H1 (cell line): ENCODE measurements at regions not wholly inside any gene's neighbourhood (a gene's known extent, or its start where the extent isn't known, plus 50 kb on each side); places are given as distances from the start of the nearest gene placed in this dataset.

Experiments used
- CTCF ChIA-PET: fragments of 300-600 bp; sonication (Branson Sonifier 250); formaldehyde crosslinking; loops from one replicate; lab custom pipeline; 2021; ENCODE audit not compliant: partially characterized antibody; lab: Charles Lee
- POLR2A ChIA-PET: fragments of 300-600 bp; sonication (Branson Sonifier 250); formaldehyde crosslinking; loops from one replicate; lab custom pipeline; 2021; ENCODE audit warnings: inconsistent platforms; ENCODE audit not compliant: partially characterized antibody; lab: Charles Lee
- DNase-seq, 2 experiments: peaks; one replicate each; pipeline versions ENCODE4 v3.0.0 to v3.0.0-alpha.2; 2010 to 2022; ENCODE audit warnings: low spot score in 2 of 2, low read depth in 1 of 2, mixed read lengths in 1 of 2
- FAIRE-seq: peaks from 2 replicates; lab custom pipeline; 2011; peaks lifted over from hg19 to GRCh38; lab: Jason Lieb, UNC
- H2AFZ ChIP-seq: 2 replicates; pipeline ENCODE4 v1.8.1; 2012; ENCODE audit warnings: low read length, inconsistent platforms
- H2AK5ac ChIP-seq: 2 replicates; pipeline ENCODE4 v1.6.1; 2013; ENCODE audit warnings: low read depth, low read length
- H2BK120ac ChIP-seq: replicated peaks from 2 replicates; pipeline ENCODE3; 2013; ENCODE audit warnings: low read depth, low read length, inconsistent platforms
- H2BK12ac ChIP-seq: 2 replicates; pipeline ENCODE4 v1.6.1; 2013; ENCODE audit warnings: low read depth, low read length
- H2BK15ac ChIP-seq: 2 replicates; pipeline ENCODE4 v1.6.1; 2013; ENCODE audit warnings: low read length
- H2BK20ac ChIP-seq: 2 replicates; pipeline ENCODE4 v1.6.1; 2013; ENCODE audit warnings: low read length
- H2BK5ac ChIP-seq: 2 replicates; pipeline ENCODE4 v1.6.1; 2013; ENCODE audit warnings: low read depth, low read length
- H3K14ac ChIP-seq: 2 replicates; pipeline ENCODE4 v1.6.1; 2013; ENCODE audit warnings: inconsistent platforms; ENCODE audit not compliant: insufficient read length
- H3K18ac ChIP-seq: 2 replicates; pipeline ENCODE4 v1.6.1; 2013; ENCODE audit warnings: low read length; ENCODE audit errors: extremely low read depth
- H3K23ac ChIP-seq: 2 replicates; pipeline ENCODE4 v1.6.1; 2013; ENCODE audit warnings: inconsistent platforms; ENCODE audit not compliant: insufficient read length
- H3K23me2 ChIP-seq: 2 replicates; pipeline ENCODE4 v1.6.1; 2013; ENCODE audit warnings: low read depth, low read length
- H3K27ac ChIP-seq: 2 replicates; pipeline ENCODE4 v1.6.1; 2011; ENCODE audit warnings: low read depth, low read length, inconsistent platforms
- H3K27me3 ChIP-seq, 4 experiments: replicated peaks in 1 of 4; 1 replicate in 1 of 4; 2 replicates in 3 of 4; pipeline versions ENCODE4 v1.6.1 to v1.8.1; 2011 to 2013; ENCODE audit warnings: low read length in 3 of 4, mild to moderate bottlenecking in 3 of 4, inconsistent platforms in 2 of 4, mixed read lengths in 2 of 4, moderate library complexity in 1 of 4; ENCODE audit not compliant: control insufficient read depth in 3 of 4, insufficient read depth in 3 of 4; ENCODE audit errors: extremely low read depth in 1 of 4
- H3K36me3 ChIP-seq, 4 experiments: 2 replicates each; pipeline versions ENCODE4 v1.6.1 to v1.8.1; 2011 to 2013; ENCODE audit warnings: mild to moderate bottlenecking in 4 of 4, low read length in 3 of 4, moderate library complexity in 2 of 4, control low read depth in 1 of 4, inconsistent platforms in 1 of 4; ENCODE audit not compliant: insufficient read depth in 4 of 4, control insufficient read depth in 2 of 4
- H3K4ac ChIP-seq: replicated peaks from 2 replicates; pipeline ENCODE3; 2013; ENCODE audit warnings: low read length, low read depth, mixed read lengths, inconsistent platforms; ENCODE audit not compliant: insufficient read length
- H3K4me1 ChIP-seq, 4 experiments: replicated peaks in 1 of 4; 1 replicate in 1 of 4; 2 replicates in 3 of 4; pipeline versions ENCODE4 v1.6.1 to v1.8.1; 2011 to 2013; ENCODE audit warnings: low read length in 3 of 4, inconsistent platforms in 2 of 4, mixed read lengths in 1 of 4; ENCODE audit not compliant: insufficient read depth in 4 of 4, control insufficient read depth in 3 of 4
- H3K4me2 ChIP-seq, 2 experiments: 2 replicates each; pipeline versions ENCODE4 v1.6.1 to v1.8.1; 2011 to 2013; ENCODE audit warnings: low read depth in 2 of 2, low read length in 2 of 2, control low read depth in 1 of 2, inconsistent platforms in 1 of 2, mild to moderate bottlenecking in 1 of 2; ENCODE audit not compliant: insufficient read depth in 1 of 2
- H3K4me3 ChIP-seq, 4 experiments: fragments of 200-600, 300-600 bp in 1 of 4; sonication (generic), shearing (Covaris generic), sonication (Bioruptor Twin) in 1 of 4; 2 replicates each; pipeline versions ENCODE4 v1.5.1 to v1.8.1; 2011 to 2016; ENCODE audit warnings: low read length in 4 of 4, low read depth in 3 of 4, control low read depth in 2 of 4, inconsistent platforms in 2 of 4, mild to moderate bottlenecking in 2 of 4, mixed read lengths in 1 of 4, moderate library complexity in 1 of 4; ENCODE audit not compliant: insufficient read depth in 2 of 4; ENCODE audit errors: extremely low read depth in 1 of 4
- H3K56ac ChIP-seq: replicated peaks from 2 replicates; pipeline ENCODE3; 2013; ENCODE audit warnings: low read depth, mild to moderate bottlenecking, mixed read lengths, low read length, inconsistent platforms; ENCODE audit not compliant: insufficient read length
- H3K79me1 ChIP-seq: 2 replicates; pipeline ENCODE4 v1.6.1; 2013; ENCODE audit warnings: low read depth, low read length, control low read depth
- H3K79me2 ChIP-seq, 2 experiments: 2 replicates each; pipeline versions ENCODE4 v1.6.1 to v1.8.1; 2012 to 2013; ENCODE audit warnings: low read length in 2 of 2, mild to moderate bottlenecking in 2 of 2, inconsistent platforms in 1 of 2; ENCODE audit not compliant: insufficient read depth in 2 of 2, control insufficient read depth in 1 of 2
- H3K9ac ChIP-seq, 4 experiments: replicated peaks in 1 of 4; 1 replicate in 1 of 4; 2 replicates in 3 of 4; pipeline versions ENCODE4 v1.6.1 to v1.8.1; 2011 to 2013; ENCODE audit warnings: low read depth in 3 of 4, low read length in 3 of 4, control low read depth in 2 of 4, mild to moderate bottlenecking in 2 of 4, moderate library complexity in 2 of 4, inconsistent platforms in 1 of 4; ENCODE audit errors: extremely low read depth in 1 of 4
- H3K9me3 ChIP-seq, 2 experiments: 2 replicates each; pipeline versions ENCODE4 v1.6.1 to v1.8.1; 2012 to 2013; ENCODE audit warnings: mild to moderate bottlenecking in 2 of 2, moderate library complexity in 2 of 2, control low read depth in 1 of 2, inconsistent platforms in 1 of 2, low read depth in 1 of 2, low read length in 1 of 2, mixed read lengths in 1 of 2; ENCODE audit not compliant: insufficient read depth in 2 of 2
- H4K20me1 ChIP-seq, 2 experiments: replicated peaks in 1 of 2; 2 replicates each; pipeline versions ENCODE3 to v1.8.1; 2011 to 2013; ENCODE audit warnings: inconsistent platforms in 2 of 2, low read length in 2 of 2, mild to moderate bottlenecking in 1 of 2; ENCODE audit not compliant: insufficient read depth in 2 of 2, control insufficient read depth in 1 of 2
- H4K5ac ChIP-seq: 2 replicates; pipeline ENCODE4 v1.6.1; 2013; ENCODE audit warnings: low read length, low read depth, mixed read lengths, inconsistent platforms; ENCODE audit not compliant: insufficient read length
- H4K8ac ChIP-seq: 2 replicates; pipeline ENCODE4 v1.8.0; 2013; ENCODE audit warnings: mild to moderate bottlenecking, moderate library complexity, low read length, inconsistent platforms; ENCODE audit not compliant: insufficient read depth; ENCODE audit errors: extremely low read depth
- H4K91ac ChIP-seq: replicated peaks from 2 replicates; pipeline ENCODE3; 2013; ENCODE audit warnings: low read length, mixed read lengths, inconsistent platforms; ENCODE audit not compliant: insufficient read length
- ASH2L ChIP-seq: fragments of 200-600, 300-600 bp; sonication (generic); IDR thresholded peaks from one replicate; pipeline ENCODE4 v1.7.1; 2017; ENCODE audit warnings: low read length
- BCL11A ChIP-seq, 2 experiments: IDR thresholded peaks; one replicate each; pipeline ENCODE4 v1.6.1; 2011; ENCODE audit warnings: low read depth in 2 of 2, low read length in 2 of 2, mild to moderate bottlenecking in 2 of 2
- CEBPB ChIP-seq: IDR thresholded peaks from 2 replicates; pipeline ENCODE4 v1.6.1; 2012; ENCODE audit warnings: low read depth, low read length
- CHD2 ChIP-seq: IDR thresholded peaks from 2 replicates; pipeline ENCODE4 v1.6.1; 2012; ENCODE audit warnings: low read length, improper control_type of control experiment
- EZH2 ChIP-seq: fragments of 200-600 bp; sonication (generic); IDR thresholded peaks from 2 replicates; pipeline ENCODE4 v1.7.1; 2012; ENCODE audit warnings: low read depth, mild to moderate bottlenecking, moderate library complexity, low read length, inconsistent platforms; ENCODE audit not compliant: severe bottlenecking
- HDAC2 ChIP-seq, 2 experiments: fragments of 300-600 bp in 1 of 2; sonication (generic) in 1 of 2; IDR thresholded peaks; 2 replicates each; pipeline ENCODE4 v1.6.1; 2011 to 2012; ENCODE audit warnings: low read depth in 2 of 2, low read length in 2 of 2, mild to moderate bottlenecking in 2 of 2, moderate library complexity in 2 of 2, borderline replicate concordance in 1 of 2, inconsistent platforms in 1 of 2
- KDM1A ChIP-seq: fragments of 200-600, 300-600 bp; sonication (generic); IDR thresholded peaks from 2 replicates; pipeline ENCODE4 v1.7.1; 2016; ENCODE audit warnings: mild to moderate bottlenecking, low read length, borderline replicate concordance
- MAFK ChIP-seq: IDR thresholded peaks from 2 replicates; pipeline ENCODE4 v1.6.1; 2012; ENCODE audit warnings: low read depth, mild to moderate bottlenecking, improper control_type of control experiment, low read length
- RFX5 ChIP-seq: IDR thresholded peaks from 2 replicates; pipeline ENCODE4 v1.6.1; 2011; ENCODE audit warnings: low read depth, low read length, improper control_type of control experiment, borderline replicate concordance
- TBP ChIP-seq: IDR thresholded peaks from 2 replicates; pipeline ENCODE4 v1.6.1; 2011; ENCODE audit warnings: low read depth, low read length, improper control_type of control experiment
- ZNF274 ChIP-seq: IDR thresholded peaks from 2 replicates; pipeline ENCODE4 v1.7.0; 2012; ENCODE audit warnings: low read length, borderline replicate concordance; ENCODE audit errors: extremely low read depth
- WGBS, 2 experiments: shearing (Covaris generic) in 1 of 2; methylation state at CpG; one replicate each; pipeline versions ENCODE4 v1.1.6 to v1.1.7; 2013 to 2015; ENCODE audit warnings: low lambda C conversion rate in 2 of 2, mixed read lengths in 2 of 2, inconsistent platforms in 1 of 2, low coverage in 1 of 2, missing lambda C conversion rate in 1 of 2; ENCODE audit not compliant: insufficient replicate concordance in 2 of 2, insufficient coverage in 1 of 2, insufficient read length in 1 of 2; ENCODE audit errors: extremely low coverage in 1 of 2, missing lambda C conversion rate in 1 of 2; 5-methylcytosine and 5-hydroxymethylcytosine counted together
- TF ChIP-seq, protein P1 (sequence below): IDR thresholded peaks from 2 replicates; pipeline ENCODE4 v1.6.1; 2012; ENCODE audit warnings: inconsistent platforms

DNA sequence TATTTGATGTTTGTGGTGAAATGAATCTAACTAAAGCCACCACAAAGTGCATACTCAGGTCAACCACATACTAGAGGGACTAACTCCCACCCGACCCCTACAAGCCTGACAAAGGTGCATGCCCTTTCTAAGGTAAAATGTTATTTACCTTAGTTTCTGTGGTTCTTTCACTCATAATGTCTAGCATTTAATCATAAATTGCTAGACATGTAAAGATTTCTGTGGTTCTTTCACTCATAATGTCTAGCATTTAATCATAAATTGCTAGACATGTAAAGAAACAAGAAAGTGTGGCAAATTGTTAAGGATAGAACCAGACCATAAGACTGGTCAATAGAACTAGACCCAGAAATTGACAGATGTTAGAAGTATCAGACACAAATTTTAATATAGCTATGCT, 193.0 kb upstream of the PBX1 start:
- CTCF ChIA-PET = interaction anchor here (0.6 to 1.2 kb wide), 6 partner anchors 8 to 1007 kb away, joined by 3 to 4 read pairs (median 3); no protein-coding TSS in a partner anchor

More for the DNA sequence above, 193.0 kb upstream of the PBX1 start:
- 83% methylated on average over 1 of the region's 1 CpG; no CpG with 5 or more reads in 1 of the 2 experiments for WGBS, 2 experiments
- no peaks in the 10 kb centered on the region for H3K79me2 ChIP-seq
- H4K8ac ChIP-seq = no peak overlapping the region
- no peak overlapping the region for H2BK20ac ChIP-seq
- no peak overlapping the region for H2BK120ac ChIP-seq
- POLR2A ChIA-PET = no interaction called here
- H2AFZ ChIP-seq = no peak overlapping the region
- no peaks in the 10 kb centered on the region for H3K23me2 ChIP-seq
- no peak overlapping the region for H2AK5ac ChIP-seq
- H3K4me1 ChIP-seq = no peaks in the 10 kb centered on the region
- H2BK12ac ChIP-seq = no peak overlapping the region
- no peak overlapping the region for H3K4me2 ChIP-seq
- no peak overlapping the region for H4K5ac ChIP-seq
- no peaks in the 10 kb centered on the region for H3K79me1 ChIP-seq
- H2BK15ac ChIP-seq = no peak overlapping the region
- H4K20me1 ChIP-seq = no peaks in the 10 kb centered on the region
- H3K27ac ChIP-seq = no peak overlapping the region
- no peaks in the 10 kb centered on the region for H3K27me3 ChIP-seq
- no peak overlapping the region for H4K91ac ChIP-seq
- no peaks in the 10 kb centered on the region for H3K36me3 ChIP-seq
- H3K9me3 ChIP-seq = peaks cover 0 to 6% of the 10 kb centered on the region in 2 experiments; a peak in 1 of 4 replicates
- no peak overlapping the region for H3K4ac ChIP-seq
- H2BK5ac ChIP-seq = no peak overlapping the region
- FAIRE-seq (no peak), DNase-seq (no peak)
- H3K9ac ChIP-seq = no peak overlapping the region
- H3K56ac ChIP-seq = no peak overlapping the region
- H3K14ac ChIP-seq = no peak overlapping the region
- TF ChIP-seq BCL11A (IDR thresholded peaks at IDR 0.05; ENCODE audit: low read depth in 2 of 2, low read length in 2 of 2) (no peak), CEBPB (no peak), TBP (no peak), ZNF274 (no peak), CHD2 (no peak), RFX5 (no peak), EZH2 (no peak), ASH2L (no peak), KDM1A (no peak), MAFK (no peak), HDAC2 (IDR thresholded peaks at IDR 0.05; ENCODE audit: borderline replicate concordance in 1 of 2, low read depth in 2 of 2, low read length in 2 of 2) (no peak)
- TF ChIP-seq, protein P1, sequence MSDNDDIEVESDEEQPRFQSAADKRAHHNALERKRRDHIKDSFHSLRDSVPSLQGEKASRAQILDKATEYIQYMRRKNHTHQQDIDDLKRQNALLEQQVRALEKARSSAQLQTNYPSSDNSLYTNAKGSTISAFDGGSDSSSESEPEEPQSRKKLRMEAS = no peak
- no peak overlapping the region for H3K23ac ChIP-seq
- H3K4me3 ChIP-seq = no peak overlapping the region
- H3K18ac ChIP-seq = no peak overlapping the region
